ENCODE measurements at regions not wholly inside any gene's neighbourhood (a gene's known extent, or its start where the extent isn't known, plus 50 kb on each side); places are given as distances from the start of the nearest gene placed in this dataset.

DNA sequence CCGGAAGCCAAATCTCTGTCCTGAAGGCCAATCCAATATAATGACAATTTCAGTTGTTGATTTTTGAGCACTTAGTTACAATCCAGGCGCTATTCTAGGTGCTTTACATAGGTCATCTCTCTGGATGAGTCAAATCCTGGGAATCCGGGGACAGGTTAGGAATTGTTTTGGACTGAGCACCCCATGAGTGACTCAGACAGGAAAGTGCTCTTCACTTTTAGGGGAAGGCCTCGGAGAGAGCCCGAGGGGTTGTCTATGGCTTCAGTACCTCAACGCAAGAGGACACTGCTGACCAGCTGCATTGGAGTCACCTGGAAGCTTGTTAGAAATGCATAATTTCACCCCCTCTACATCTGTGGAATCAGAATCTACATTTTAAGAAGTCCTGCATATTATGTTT lies 108.8 kb downstream of the IRX5 start:
- FAIRE-seq (no peak), DNase-seq (ENCODE audit: low read depth) (no peak)
- Mint-ChIP-seq H3K4me1 (ENCODE audit: low read depth, unreplicated experiment) (no peaks in the 10 kb centered on the region), H3K27me3 (ENCODE audit: low read depth, unreplicated experiment) (peaks cover 22% of the 10 kb centered on the region), H3K9me3 (ENCODE audit: unreplicated experiment) (peaks cover 5% of the 10 kb centered on the region), H3K36me3 (ENCODE audit: low read depth, unreplicated experiment) (no peaks in the 10 kb centered on the region), H3K4me3 (ENCODE audit: unreplicated experiment) (no peak overlapping the region), H3K27ac (ENCODE audit: unreplicated experiment) (no peak overlapping the region)
- Histone ChIP-seq H3K27me3 (ENCODE audit: insufficient read depth, low read length) (peaks cover 2% of the 10 kb centered on the region), H4K20me1 (ENCODE audit: insufficient read depth, low read length) (no peaks in the 10 kb centered on the region), H3K4me3 (ENCODE audit: insufficient read depth, low read depth, low read length) (no peak overlapping the region), H3K27ac (ENCODE audit: low read depth, low read length) (no peak overlapping the region), H3K9me3 (ENCODE audit: insufficient read depth, low read depth, low read length) (peaks cover 2% of the 10 kb centered on the region), H3K79me2 (ENCODE audit: insufficient read depth, low read length) (no peaks in the 10 kb centered on the region), H2AFZ (ENCODE audit: low read depth, low read length) (no peak overlapping the region), H3K9ac (ENCODE audit: low read length) (no peak overlapping the region), H3K36me3 (ENCODE audit: insufficient read depth, low read length) (no peaks in the 10 kb centered on the region), H3K4me2 (ENCODE audit: low read length) (no peak overlapping the region), H3K4me1 (ENCODE audit: insufficient read depth, low read length) (no peaks in the 10 kb centered on the region)
- TF ChIP-seq, protein P1, sequence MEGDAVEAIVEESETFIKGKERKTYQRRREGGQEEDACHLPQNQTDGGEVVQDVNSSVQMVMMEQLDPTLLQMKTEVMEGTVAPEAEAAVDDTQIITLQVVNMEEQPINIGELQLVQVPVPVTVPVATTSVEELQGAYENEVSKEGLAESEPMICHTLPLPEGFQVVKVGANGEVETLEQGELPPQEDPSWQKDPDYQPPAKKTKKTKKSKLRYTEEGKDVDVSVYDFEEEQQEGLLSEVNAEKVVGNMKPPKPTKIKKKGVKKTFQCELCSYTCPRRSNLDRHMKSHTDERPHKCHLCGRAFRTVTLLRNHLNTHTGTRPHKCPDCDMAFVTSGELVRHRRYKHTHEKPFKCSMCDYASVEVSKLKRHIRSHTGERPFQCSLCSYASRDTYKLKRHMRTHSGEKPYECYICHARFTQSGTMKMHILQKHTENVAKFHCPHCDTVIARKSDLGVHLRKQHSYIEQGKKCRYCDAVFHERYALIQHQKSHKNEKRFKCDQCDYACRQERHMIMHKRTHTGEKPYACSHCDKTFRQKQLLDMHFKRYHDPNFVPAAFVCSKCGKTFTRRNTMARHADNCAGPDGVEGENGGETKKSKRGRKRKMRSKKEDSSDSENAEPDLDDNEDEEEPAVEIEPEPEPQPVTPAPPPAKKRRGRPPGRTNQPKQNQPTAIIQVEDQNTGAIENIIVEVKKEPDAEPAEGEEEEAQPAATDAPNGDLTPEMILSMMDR (IDR thresholded peaks at IDR 0.05; ENCODE audit: insufficient read depth, low read depth, low read length) = no peak
- no peak for TF ChIP-seq EZH2 (IDR thresholded peaks at IDR 0.05; ENCODE audit: insufficient read depth, low read length)

DNA sequence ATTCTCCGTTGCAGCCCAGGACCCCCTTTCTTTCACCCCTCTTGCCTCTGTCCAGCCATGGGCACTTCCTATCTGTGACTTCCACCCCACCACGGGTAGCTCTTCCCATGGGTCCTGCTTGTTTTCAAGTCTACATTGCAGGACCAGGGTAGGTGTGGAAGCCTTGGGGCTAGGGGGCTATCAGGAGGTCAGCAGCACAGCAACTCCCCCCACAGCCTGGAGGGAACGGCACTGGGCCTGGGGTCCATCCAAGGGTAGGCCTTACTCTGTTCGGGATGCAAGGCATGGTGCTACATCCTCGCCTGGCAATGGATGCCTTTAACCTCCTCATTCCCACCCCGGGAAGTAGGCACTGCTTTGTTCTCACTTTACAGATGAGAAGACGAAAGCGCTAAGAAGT lies 109.3 kb downstream of the IRX5 start:
- H3K36me3 ChIP-seq (ENCODE audit: insufficient read depth, low read length) = no peaks in the 10 kb centered on the region
- Mint-ChIP-seq H3K27ac (ENCODE audit: unreplicated experiment) (no peak overlapping the region), H3K27me3 (ENCODE audit: low read depth, unreplicated experiment) (peaks cover 26% of the 10 kb centered on the region), H3K9me3 (ENCODE audit: unreplicated experiment) (peaks cover 5% of the 10 kb centered on the region), H3K36me3 (ENCODE audit: low read depth, unreplicated experiment) (no peaks in the 10 kb centered on the region), H3K4me3 (ENCODE audit: unreplicated experiment) (no peak overlapping the region), H3K4me1 (ENCODE audit: low read depth, unreplicated experiment) (no peaks in the 10 kb centered on the region)
- TF ChIP-seq, protein P1 (IDR thresholded peaks at IDR 0.05; ENCODE audit: insufficient read depth, low read depth, low read length) = no peak
- no peak for TF ChIP-seq EZH2 (IDR thresholded peaks at IDR 0.05; ENCODE audit: insufficient read depth, low read length)
- no peak overlapping the region for H3K4me3 ChIP-seq (ENCODE audit: insufficient read depth, low read depth, low read length)
- FAIRE-seq = no peak
- no peak overlapping the region for H3K9ac ChIP-seq (ENCODE audit: low read length)
- H3K4me2 ChIP-seq (ENCODE audit: low read length) = no peak overlapping the region
- H3K4me1 ChIP-seq (ENCODE audit: insufficient read depth, low read length) = no peaks in the 10 kb centered on the region
- no peak overlapping the region for H2AFZ ChIP-seq (ENCODE audit: low read depth, low read length)
- no peak overlapping the region for H3K27ac ChIP-seq (ENCODE audit: low read depth, low read length)
- peaks cover 2% of the 10 kb centered on the region for H3K27me3 ChIP-seq (ENCODE audit: insufficient read depth, low read length)
- no peaks in the 10 kb centered on the region for H3K79me2 ChIP-seq (ENCODE audit: insufficient read depth, low read length)
- H4K20me1 ChIP-seq (ENCODE audit: insufficient read depth, low read length) = no peaks in the 10 kb centered on the region
- DNase-seq (ENCODE audit: low read depth) = no peak
- H3K9me3 ChIP-seq (ENCODE audit: insufficient read depth, low read depth, low read length) = peaks cover 2% of the 10 kb centered on the region

DNA sequence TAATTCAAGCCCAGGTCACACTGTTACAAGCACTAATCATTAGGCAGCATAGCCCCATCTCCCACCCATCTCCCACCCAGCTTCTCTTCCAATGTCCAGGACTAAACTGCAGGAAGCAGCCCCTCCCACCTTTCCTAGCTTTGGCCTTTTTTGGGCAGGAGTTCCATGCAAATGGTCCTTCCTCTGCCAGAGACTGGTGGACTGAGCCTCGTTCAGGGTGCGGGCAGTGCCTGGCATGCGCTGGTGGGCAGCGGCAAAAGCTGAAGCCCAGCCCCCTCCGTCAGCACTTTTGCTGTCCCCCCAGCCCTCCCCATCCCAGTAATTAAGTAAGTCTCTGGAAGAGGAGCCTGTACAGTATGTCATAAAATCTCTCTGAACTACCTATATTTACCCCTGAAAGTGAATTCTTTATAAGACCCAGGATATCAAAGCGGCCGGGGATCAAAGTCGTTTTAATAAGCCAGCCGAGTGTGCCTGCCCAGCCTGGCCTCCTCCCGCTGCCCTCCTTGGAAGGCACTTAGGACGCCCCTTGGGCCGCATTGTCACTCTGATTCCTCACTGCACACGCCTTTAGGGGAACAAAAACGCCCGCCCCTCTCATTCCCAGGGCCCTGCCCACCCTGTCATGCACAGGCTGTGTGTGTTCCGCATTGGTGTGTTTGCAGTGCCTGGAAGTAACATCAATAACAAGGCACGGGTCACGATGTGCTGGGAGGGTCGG lies 109.9 kb downstream of the IRX5 start:
- Histone ChIP-seq H3K4me1 (ENCODE audit: insufficient read depth, low read length) (no peaks in the 10 kb centered on the region), H3K9me3 (ENCODE audit: insufficient read depth, low read depth, low read length) (peaks cover 2% of the 10 kb centered on the region), H4K20me1 (ENCODE audit: insufficient read depth, low read length) (no peaks in the 10 kb centered on the region), H3K4me3 (ENCODE audit: insufficient read depth, low read depth, low read length) (no peak overlapping the region), H3K79me2 (ENCODE audit: insufficient read depth, low read length) (no peaks in the 10 kb centered on the region), H3K36me3 (ENCODE audit: insufficient read depth, low read length) (no peaks in the 10 kb centered on the region), H3K4me2 (ENCODE audit: low read length) (no peak overlapping the region), H3K27ac (ENCODE audit: low read depth, low read length) (no peak overlapping the region), H3K9ac (ENCODE audit: low read length) (no peak overlapping the region), H3K27me3 (ENCODE audit: insufficient read depth, low read length) (peaks cover 2% of the 10 kb centered on the region), H2AFZ (ENCODE audit: low read depth, low read length) (no peak overlapping the region)
- Mint-ChIP-seq H3K4me3 (ENCODE audit: unreplicated experiment) (no peak overlapping the region), H3K36me3 (ENCODE audit: low read depth, unreplicated experiment) (no peaks in the 10 kb centered on the region), H3K27ac (ENCODE audit: unreplicated experiment) (no peak overlapping the region), H3K9me3 (ENCODE audit: unreplicated experiment) (peaks cover 5% of the 10 kb centered on the region), H3K4me1 (ENCODE audit: low read depth, unreplicated experiment) (no peaks in the 10 kb centered on the region), H3K27me3 (ENCODE audit: low read depth, unreplicated experiment) (peaks cover 29% of the 10 kb centered on the region)
- FAIRE-seq = no peak
- TF ChIP-seq EZH2 (IDR thresholded peaks at IDR 0.05; ENCODE audit: insufficient read depth, low read length) = no peak
- TF ChIP-seq, protein P1 (IDR thresholded peaks at IDR 0.05; ENCODE audit: insufficient read depth, low read depth, low read length) = no peak
- no peak for DNase-seq (ENCODE audit: low read depth)
